GM18498 (cell line): ENCODE measurements at regions not wholly inside any gene's neighbourhood (a gene's known extent, or its start where the extent isn't known, plus 50 kb on each side); places are given as distances from the start of the nearest gene placed in this dataset.
"Not testable (repeated sequence)": the region's sequence is repeated elsewhere in the genome, so short reads cannot be mapped to it uniquely, and the experiment has no call there.

Experiments used
- ATAC-seq: cut with Tn5 transposase; IDR thresholded peaks from one replicate; pipeline ENCODE4 v1.9.1; 2021; ENCODE audit warnings: mild to moderate bottlenecking, moderate library complexity; ENCODE audit not compliant: unreplicated experiment

DNA sequence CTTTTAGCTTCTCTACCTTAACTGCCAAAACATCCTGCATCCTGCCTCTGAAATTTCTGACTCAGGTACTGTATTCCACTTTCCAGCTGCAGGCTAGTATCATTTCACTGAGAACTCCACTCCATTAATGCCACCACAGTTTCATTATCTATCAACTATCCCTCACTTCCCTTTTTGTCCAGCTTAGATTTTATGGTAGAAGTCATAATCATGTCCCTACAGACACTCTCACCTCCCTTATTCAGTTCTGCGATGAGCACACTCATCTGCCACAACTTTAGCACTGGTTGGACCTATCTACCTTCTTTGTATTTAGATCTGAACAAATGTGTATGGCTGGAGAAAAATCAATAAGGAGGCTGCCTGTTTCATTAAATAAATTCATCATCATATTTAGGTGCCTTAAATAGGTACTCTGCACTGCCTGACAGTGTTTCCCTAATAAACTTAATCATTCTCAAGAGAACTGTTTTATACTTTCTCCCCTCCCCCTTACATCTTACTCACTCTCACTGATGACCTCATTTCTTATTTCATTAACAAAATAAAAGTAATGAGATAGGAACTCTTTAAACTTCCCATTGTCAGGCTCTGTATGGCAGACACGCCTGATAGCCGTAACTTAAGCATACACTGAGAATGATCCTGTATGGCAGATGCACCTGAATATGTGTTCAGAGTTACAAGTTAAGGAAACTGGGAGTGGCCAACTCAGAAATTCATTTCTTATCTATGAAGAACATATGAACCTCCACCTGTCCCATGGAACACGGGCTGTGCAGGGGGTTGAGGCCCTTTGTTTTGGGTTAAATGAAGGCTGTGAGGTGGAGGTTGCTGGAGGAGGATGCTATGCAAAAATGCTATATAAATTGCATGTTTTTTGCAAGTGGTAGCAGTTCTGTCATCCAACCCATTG is 95.3 kb upstream of the MAN1A1 start:
- ATAC-seq: peak; percentile 53

GRCh38 chr6:119443993-119444641 is 94.6 kb upstream of the MAN1A1 start:
- peak; percentile 8 for ATAC-seq

DNA sequence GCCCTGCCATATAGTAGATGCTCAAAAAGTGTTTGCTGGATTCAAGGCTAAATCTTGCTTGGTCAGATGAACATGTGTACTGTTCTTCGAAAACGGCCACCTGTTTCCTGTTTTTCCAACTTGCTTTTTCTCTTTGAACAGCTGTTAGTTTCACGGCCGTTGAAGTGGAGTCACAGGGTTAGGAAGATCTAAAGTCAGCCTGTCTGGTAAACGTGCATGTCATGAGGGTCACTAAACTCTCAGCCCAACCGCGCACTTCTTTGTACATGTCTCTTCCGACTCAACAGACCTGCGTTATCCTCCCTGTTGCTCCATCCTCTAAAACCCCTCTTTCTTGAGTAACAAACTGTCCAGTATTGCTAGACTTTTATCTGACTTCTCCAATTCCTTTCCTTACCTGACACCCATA is 93.2 kb upstream of the MAN1A1 start:
- ATAC-seq: peak; percentile 53

GRCh38 chr6:119440953-119441352 is 91.4 kb upstream of the MAN1A1 start:
- ATAC-seq: no peak

- no peak for ATAC-seq
These were observed 87.0 kb upstream of the MAN1A1 start for GRCh38 chr6:119436583-119436982.

DNA sequence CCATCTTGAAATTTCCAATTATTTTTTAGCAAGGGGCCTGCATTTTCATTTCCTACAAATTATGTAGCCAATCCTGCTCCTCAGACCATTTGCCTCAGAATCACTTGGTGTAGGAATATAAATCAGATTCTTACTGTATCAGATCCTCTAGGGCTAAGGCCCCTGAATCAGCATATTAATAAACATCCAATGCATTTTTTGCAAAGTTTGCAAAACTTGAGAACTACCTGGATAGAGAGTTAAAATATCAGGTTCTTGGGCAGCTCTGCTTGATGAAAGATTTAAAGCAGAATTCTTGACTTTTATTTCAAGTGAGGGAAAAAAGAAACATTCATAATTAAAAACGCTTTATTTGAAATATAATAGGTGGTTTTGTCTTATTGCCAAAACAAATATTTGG is 82.2 kb upstream of the MAN1A1 start:
- no peak for ATAC-seq

GRCh38 chr6:119430805-119431204 is 81.2 kb upstream of the MAN1A1 start:
- ATAC-seq: no peak

- ATAC-seq: no peak
These were observed 79.1 kb upstream of the MAN1A1 start for GRCh38 chr6:119428633-119429032.

GRCh38 chr6:119426619-119427018 is 77.1 kb upstream of the MAN1A1 start:
- no peak for ATAC-seq

- ATAC-seq: no peak
These were observed 74.4 kb upstream of the MAN1A1 start for GRCh38 chr6:119423996-119424395.

GRCh38 chr6:119418084-119418483 is 68.5 kb upstream of the MAN1A1 start:
- ATAC-seq: not testable (repeated sequence)

GRCh38 chr6:119407156-119407555 is 57.6 kb upstream of the MAN1A1 start:
- no peak for ATAC-seq

GRCh38 chr6:119405114-119405513 is 55.6 kb upstream of the MAN1A1 start:
- ATAC-seq: not testable (repeated sequence)
